ENCODE measurements at regions not wholly inside any gene's neighbourhood (a gene's known extent, or its start where the extent isn't known, plus 50 kb on each side); places are given as distances from the start of the nearest gene placed in this dataset.
"Not testable (repeated sequence)": the region's sequence is repeated elsewhere in the genome, so short reads cannot be mapped to it uniquely, and the experiment has no call there.

DNA sequence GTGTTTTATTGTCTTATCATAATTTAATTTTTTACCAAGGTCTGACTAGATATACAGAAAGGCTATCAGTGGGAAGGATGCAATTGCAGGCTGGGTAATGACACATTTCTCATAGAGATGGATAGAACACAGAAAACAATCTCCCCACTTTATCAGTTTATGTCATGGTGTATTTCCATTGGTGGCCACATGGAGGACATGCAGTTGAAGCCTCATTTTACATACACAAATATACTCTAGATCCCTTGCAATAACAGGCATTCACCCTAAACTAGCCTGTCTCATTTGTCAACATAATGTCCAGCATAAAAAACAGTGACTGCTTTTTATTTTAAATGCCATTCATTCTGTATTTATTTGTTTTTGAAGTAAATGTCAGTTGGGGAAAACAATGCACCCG is 526.3 kb downstream of the GABRG2 start:
- POLR2A ChIA-PET: no interaction called here
- CTCF ChIA-PET: interaction anchor here (0.6 kb wide), 1 partner anchor 451 kb away, joined by 3 read pairs; no protein-coding TSS in a partner anchor

DNA sequence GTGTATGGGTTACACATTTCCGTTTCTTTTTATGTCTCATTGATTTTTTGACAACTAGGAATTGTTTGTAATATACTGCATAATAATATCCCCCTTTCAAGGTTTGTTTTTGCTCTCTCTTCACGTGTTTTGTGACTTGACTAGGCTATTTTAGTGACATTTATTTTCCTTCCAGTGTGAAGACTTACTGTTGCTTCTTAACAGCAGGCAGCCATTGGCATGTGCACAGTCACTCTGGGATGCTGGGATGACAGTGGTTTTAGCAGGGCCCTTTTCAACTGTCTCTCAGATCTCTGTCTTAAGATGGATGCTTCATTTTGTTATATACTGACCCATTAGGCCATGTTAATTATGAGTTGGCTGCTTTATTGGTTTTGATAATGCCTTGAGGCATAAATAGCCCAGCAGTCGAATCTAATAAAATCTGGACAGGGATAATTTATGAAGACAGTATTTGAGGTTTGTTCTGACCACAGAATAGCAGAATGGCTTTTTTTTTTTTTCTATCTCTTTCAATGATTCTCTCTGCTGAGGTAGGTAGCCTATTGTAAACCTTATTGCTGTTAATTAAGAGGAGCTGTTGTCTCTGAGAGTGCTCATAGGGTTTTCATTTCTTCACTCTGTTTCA is 536.0 kb downstream of the GABRG2 start:
- ChIA-PET POLR2A (no interaction called here), CTCF (no interaction called here)

GRCh38 chr5:162607879-162608278 is 540.3 kb downstream of the GABRG2 start:
- CTCF ChIA-PET: no interaction called here
- POLR2A ChIA-PET: no interaction called here

GRCh38 chr5:162621726-162622263 is 554.2 kb downstream of the GABRG2 start:
- POLR2A ChIA-PET: not testable (repeated sequence)

DNA sequence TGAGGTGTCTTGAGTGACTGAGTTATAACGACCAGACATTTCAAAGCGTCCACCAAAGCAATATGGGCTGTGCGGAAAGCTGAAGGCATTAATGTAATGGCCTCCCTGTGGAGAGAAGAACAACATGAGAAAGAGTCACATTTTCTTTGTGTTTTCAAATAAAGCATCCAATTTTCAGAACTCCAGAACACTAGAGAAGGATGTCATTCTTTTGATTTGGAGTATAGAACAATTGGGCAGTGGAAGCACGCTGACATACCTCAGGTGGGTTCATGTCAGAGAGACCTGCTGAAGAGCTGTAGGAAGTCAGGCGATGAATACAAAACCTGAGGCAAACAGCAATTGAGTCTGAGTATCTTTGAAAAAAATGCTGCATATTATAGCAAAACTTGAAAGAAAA is 556.5 kb downstream of the GABRG2 start:
- CTCF ChIA-PET: no interaction called here
- POLR2A ChIA-PET: no interaction called here

More at GRCh38 chr5:162621726-162622263, 554.2 kb downstream of the GABRG2 start:
- CTCF ChIA-PET: not testable (repeated sequence)

DNA sequence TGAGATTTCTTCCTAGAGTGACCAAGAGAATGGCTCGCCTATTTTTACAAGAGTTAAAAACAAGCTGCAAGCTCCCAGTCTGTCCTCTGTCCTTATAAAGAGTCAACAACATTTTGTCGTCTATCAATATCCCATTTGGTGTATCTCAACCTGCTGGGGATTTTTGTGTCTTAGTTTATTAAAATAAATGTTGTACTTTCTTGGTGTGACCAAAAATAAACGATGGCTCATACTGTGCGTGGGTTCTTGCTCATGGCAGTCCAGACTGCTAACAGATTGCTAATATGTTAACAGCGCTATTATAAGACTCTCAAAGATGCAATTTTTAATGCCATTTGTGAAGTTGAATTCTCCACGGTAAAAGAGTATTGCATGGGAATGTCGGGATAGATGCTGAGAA is 569.9 kb downstream of the GABRG2 start:
- POLR2A ChIA-PET: no interaction called here
- CTCF ChIA-PET: no interaction called here

DNA sequence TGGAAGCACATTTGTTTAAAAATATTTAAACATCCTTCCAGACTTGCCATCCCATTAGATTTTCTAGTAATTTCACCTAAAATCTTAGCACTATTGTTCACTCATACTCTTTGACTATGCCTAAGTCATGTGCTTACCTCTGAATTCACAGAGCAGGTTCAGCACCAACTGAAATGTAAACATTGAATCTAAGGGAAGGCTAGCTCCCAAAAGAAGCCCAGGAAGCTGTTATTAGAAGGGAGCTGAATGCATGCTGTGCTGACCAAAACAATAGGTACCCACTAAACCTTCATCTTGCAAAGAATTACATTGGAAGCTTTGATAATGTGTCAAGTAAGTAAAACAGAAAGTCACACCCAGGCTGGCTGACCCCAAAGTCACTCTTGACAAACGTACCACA is 571.3 kb downstream of the GABRG2 start:
- ChIA-PET CTCF (no interaction called here), POLR2A (no interaction called here)

DNA sequence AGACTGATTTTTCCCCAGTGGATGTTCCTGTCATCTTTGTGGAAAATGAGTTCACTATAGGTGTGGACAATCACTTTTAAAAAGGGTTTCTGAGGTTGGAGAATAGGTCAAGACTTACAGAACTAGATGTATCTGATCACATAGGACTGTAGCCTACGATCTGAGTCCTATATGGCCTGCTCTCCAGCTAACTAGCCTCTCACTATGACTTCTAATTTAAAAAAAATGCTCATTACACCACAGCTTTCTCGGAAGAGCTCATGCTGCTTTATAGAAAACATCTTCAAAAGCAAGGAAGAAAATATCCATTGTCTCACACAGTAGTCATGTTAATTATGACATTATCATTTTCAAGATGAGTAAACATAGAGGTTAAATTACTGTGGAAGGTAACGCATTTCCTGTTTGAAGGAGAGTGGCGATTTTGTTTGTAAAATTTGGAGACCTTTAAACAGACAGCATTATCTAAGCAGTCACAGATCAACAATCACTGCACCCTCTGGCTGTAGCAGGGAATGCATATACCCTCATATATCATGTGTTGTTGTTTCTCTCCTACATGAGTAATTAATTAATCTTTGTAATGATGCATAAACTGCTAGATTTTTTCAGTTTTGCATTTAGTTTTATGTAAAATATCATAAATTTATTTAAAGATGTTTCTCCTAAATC is 573.7 kb downstream of the GABRG2 start:
- ChIA-PET POLR2A (no interaction called here), CTCF (no interaction called here)

DNA sequence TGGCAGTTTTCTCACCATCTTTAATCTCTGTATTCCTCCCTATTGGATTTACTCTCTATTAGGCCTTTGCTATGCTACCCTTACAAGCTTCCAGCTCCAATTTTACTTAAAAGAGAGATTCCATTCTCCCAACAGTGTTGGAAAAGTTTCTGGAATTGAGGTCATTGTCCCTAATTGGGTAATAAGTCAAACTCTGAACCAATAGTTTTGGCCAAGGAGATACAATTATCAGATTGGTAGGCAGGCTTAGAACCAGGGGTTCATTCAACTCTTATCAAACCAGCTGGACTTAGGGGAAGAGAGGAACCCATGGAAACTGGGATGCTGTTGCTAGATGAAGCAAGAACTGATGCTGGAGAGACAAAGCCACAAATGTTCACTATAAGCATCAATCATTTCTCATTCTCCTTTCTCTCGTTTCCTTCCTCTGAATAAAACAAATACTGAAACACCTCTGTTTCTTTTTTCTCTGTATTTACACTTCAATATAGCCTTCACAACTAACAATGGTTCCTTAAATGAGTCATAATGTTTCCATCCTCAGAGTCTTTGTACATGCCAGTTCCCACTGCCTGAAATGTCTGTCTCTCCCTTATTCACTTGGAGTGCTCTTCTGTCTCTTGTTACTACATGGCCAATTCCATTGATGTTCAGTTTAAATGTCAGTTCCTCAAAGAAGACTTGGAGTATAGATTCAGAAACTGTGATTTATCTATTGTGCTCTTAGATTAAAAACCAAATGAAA is 587.3 kb downstream of the GABRG2 start:
- POLR2A ChIA-PET: no interaction called here
- CTCF ChIA-PET: no interaction called here

DNA sequence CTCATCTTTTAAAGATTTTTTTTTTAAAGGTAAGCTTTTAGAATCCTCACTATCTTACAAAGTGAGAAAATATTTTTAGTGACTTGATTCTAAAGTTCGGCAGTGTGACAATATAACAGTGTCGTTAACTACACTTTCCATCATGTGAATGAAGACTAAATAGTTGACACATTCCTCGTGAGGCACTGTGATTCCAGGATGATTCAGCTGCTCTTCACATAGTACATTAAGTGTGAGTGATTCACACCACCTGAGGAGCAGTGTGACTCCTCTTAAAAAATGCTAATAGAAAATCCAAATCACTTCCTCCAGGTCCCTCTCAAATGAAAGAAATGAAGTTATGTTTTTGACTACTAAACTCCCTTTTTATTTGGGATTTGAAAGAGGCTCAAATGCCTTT is 589.5 kb downstream of the GABRG2 start:
- CTCF ChIA-PET: no interaction called here
- POLR2A ChIA-PET: no interaction called here

GRCh38 chr5:162664846-162665245 is 597.3 kb downstream of the GABRG2 start:
- POLR2A ChIA-PET: no interaction called here

DNA sequence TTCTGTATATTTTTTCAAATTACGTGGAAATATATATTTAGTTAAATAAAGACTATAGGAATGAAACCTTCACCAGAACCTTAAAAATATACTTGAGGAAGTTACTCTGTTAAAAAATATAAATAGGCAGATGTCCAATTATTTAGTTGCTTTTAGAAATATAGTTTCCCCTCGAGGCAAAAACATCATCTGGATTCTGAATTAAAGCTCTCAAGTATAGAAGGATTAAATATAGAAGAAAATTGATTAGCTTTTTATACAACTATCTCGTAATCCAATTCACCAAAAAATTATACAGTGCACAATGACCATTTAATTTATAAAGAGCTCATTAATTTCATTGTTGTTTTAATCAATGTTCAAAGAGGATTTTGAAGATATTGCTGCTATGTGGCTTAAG is 601.4 kb downstream of the GABRG2 start:
- CTCF ChIA-PET: no interaction called here
- POLR2A ChIA-PET: no interaction called here

More at GRCh38 chr5:162664846-162665245, 597.3 kb downstream of the GABRG2 start:
- CTCF ChIA-PET: no interaction called here

DNA sequence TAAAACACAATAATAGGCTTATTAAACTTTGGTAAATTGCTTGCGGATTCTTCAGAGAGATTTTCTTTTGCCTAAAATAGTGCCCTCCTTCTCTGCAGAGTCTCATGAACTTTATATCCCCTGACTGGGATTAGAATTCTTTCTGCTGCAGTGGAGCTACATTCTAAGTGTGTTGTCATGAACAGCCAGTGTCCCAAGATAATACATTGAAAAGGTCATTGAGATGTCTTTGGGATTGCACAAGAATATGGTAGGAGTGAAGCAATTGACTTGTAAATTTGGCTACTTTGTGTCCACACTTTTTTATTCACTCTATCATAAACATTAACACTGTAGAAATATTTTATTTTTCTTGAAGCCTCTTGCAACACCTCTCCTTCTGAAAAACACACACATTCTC is 604.5 kb downstream of the GABRG2 start:
- ChIA-PET POLR2A (no interaction called here), CTCF (no interaction called here)

DNA sequence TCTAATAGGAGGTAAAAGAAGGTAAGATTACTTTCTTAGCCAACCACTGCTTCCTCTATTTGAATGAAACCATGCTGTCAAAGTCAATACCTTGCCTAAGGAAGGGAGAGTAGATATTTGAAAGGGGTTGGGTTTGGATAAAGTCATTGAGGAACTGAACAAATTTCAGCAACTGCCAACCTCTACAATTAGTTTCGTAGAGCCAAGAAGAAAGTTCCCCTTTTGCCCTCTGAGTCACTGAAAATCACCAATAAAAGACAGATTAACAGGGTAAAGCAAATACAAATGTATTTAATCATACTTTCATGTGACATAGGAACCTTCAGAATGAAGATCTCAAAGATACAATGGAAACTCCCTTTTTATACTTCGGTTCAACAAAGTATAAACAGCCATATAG is 615.7 kb downstream of the GABRG2 start:
- CTCF ChIA-PET: no interaction called here
- POLR2A ChIA-PET: no interaction called here

GRCh38 chr5:162684145-162684544 is 616.6 kb downstream of the GABRG2 start:
- CTCF ChIA-PET: no interaction called here
- POLR2A ChIA-PET: no interaction called here

- POLR2A ChIA-PET: no interaction called here
- CTCF ChIA-PET: interaction anchor here (0.7 kb wide), 1 partner anchor 183 kb away, joined by 7 read pairs; no protein-coding TSS in a partner anchor
These were observed 617.7 kb downstream of the GABRG2 start for GRCh38 chr5:162685302-162685701.

DNA sequence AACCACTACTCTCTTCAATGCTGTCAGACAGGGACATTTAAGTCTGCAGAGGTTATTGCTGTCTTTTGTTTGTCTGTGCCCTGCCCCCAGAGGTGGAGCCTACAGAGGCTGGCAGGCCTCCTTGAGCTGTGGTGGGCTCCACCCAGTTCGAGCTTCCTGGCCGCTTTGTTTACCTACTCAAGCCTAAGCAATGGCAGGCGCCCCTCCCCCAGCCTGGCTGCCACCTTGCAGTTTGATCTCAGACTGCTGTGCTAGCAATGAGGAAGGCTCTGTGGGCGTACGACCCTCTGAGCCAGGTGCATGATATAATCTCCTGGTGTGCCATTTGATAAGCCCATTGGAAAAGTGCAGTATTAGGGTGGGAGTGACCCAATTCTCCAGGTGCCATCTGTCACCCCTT is 628.7 kb downstream of the GABRG2 start:
- POLR2A ChIA-PET, CTCF ChIA-PET: not testable (repeated sequence)

DNA sequence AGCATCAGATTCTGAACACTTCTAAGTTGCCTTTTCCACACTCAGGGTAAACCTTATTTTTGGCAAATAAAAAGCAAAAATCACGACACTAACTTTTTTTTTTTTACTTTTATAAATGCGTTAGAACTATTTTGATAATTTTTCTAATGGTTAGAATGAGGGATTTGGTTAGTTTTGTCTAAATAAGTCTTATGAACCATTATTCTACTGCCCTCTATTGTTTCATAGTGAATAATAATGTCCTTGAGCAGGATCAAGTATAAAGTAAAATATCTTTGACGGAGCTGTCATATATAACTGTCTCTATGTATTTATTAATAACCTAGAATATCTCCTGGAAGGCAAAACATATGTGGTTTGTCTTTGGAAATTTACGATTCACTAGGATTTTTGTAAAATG is 631.8 kb downstream of the GABRG2 start:
- CTCF ChIA-PET: no interaction called here
- POLR2A ChIA-PET: no interaction called here

GRCh38 chr5:162703914-162704313 is 636.3 kb downstream of the GABRG2 start:
- CTCF ChIA-PET: no interaction called here

GRCh38 chr5:162711244-162711643 is 643.7 kb downstream of the GABRG2 start:
- ChIA-PET POLR2A (no interaction called here), CTCF (no interaction called here)

More at GRCh38 chr5:162703914-162704313, 636.3 kb downstream of the GABRG2 start:
- POLR2A ChIA-PET: no interaction called here

- CTCF ChIA-PET: no interaction called here
- POLR2A ChIA-PET: no interaction called here
These were observed 652.1 kb downstream of the GABRG2 start for GRCh38 chr5:162719720-162720119.

Data from activated CD8-positive, alpha-beta memory T cell treated with anti-CD3 and anti-CD28 coated beads for 36 hours (primary cell).